RWPE1 (cell line): ENCODE measurements at regions not wholly inside any gene's neighbourhood (a gene's known extent, or its start where the extent isn't known, plus 50 kb on each side); places are given as distances from the start of the nearest gene placed in this dataset.

ENCODE experiments used
- CTCF ChIA-PET: fragments of 350-600 bp; sonication (Branson Sonifier 250); formaldehyde crosslinking; extraction: SDS; loops from one replicate; lab custom pipeline; 2021; lab: Yijun Ruan, JAX
- POLR2A ChIA-PET: fragments of 400-600 bp; formaldehyde crosslinking; extraction: SDS; loops from one replicate; lab custom pipeline; 2020; ENCODE audit warnings: antibody characterized with exemption; ENCODE audit not compliant: low non-redundant PET; lab: Yijun Ruan, JAX
- DNase-seq: peaks from one replicate; pipeline ENCODE4 v3.0.0; 2012; ENCODE audit warnings: low spot score
- H3K27ac ChIP-seq: fragments of 450-650 bp; 2 replicates; pipeline ENCODE4 v1.5.1; 2017
- CTCF ChIP-seq: fragments of 450-650 bp; conservative IDR thresholded peaks from 2 replicates; pipeline ENCODE4 v1.5.1; 2017; ENCODE audit warnings: low read depth, mild to moderate bottlenecking

- DNase-seq = no peak
- ChIA-PET POLR2A (no interaction called here), CTCF (interaction anchor here (0.6 kb wide), 1 partner anchor 154 kb away, joined by 3 read pairs; no protein-coding TSS in a partner anchor)
- TF ChIP-seq CTCF = no peak
- no peak overlapping the region for H3K27ac ChIP-seq
These were observed 277.6 kb downstream of the ZEB2 start for GRCh38 chr2:144242311-144242710.

GRCh38 chr2:144241801-144242200, 278.1 kb downstream of the ZEB2 start:
- ChIA-PET POLR2A (no interaction called here), CTCF (interaction anchor here (0.6 kb wide), 1 partner anchor 154 kb away, joined by 3 read pairs; no protein-coding TSS in a partner anchor)
- no peak for TF ChIP-seq CTCF
- H3K27ac ChIP-seq = no peak overlapping the region
- DNase-seq = no peak

GRCh38 chr2:144240656-144241339, 279.1 kb downstream of the ZEB2 start:
- DNase-seq = no peak
- CTCF ChIA-PET = no interaction called here
- TF ChIP-seq CTCF = no peak
- H3K27ac ChIP-seq = no peak overlapping the region
- POLR2A ChIA-PET = no interaction called here

- ChIA-PET CTCF (no interaction called here), POLR2A (no interaction called here)
- no peak for DNase-seq
- TF ChIP-seq CTCF = no peak
- no peak overlapping the region for H3K27ac ChIP-seq
These were observed 280.2 kb downstream of the ZEB2 start for GRCh38 chr2:144239726-144240125.

- CTCF ChIA-PET = no interaction called here
- POLR2A ChIA-PET = no interaction called here
- H3K27ac ChIP-seq = no peak overlapping the region
- DNase-seq = no peak
- no peak for TF ChIP-seq CTCF
These were observed 280.6 kb downstream of the ZEB2 start for GRCh38 chr2:144239306-144239705.

GRCh38 chr2:144237830-144238627, 281.9 kb downstream of the ZEB2 start:
- H3K27ac ChIP-seq = no peak overlapping the region
- TF ChIP-seq CTCF = no peak
- no peak for DNase-seq
- ChIA-PET CTCF (no interaction called here), POLR2A (no interaction called here)
